ENCODE measurements at regions not wholly inside any gene's neighbourhood (a gene's known extent, or its start where the extent isn't known, plus 50 kb on each side); places are given as distances from the start of the nearest gene placed in this dataset. TPM values are rescaled to one million over a fixed set of nuclear protein-coding genes. Genes with fewer than 3 reads are reported as not detected.
A peak's percentile ranks its signal among the peaks of the same experiment; 100 is the strongest.

- peak in 1 of 6 donors; percentile 33 for DNase-seq (ENCODE audit: low read depth in 4 of 6, low spot score in 6 of 6)
- no peaks in the 10 kb centered on the region for H3K4me1 ChIP-seq (ENCODE audit: control insufficient read depth, insufficient read depth, low read length)
- H3K36me3 ChIP-seq (ENCODE audit: control insufficient read depth, insufficient read depth, low read length), result no peaks in the 10 kb centered on the region
- H3K27ac ChIP-seq (ENCODE audit: low read depth, low read length), result no peak overlapping the region
- H3K27me3 ChIP-seq (ENCODE audit: control insufficient read depth, insufficient read depth, low read length), result no peaks in the 10 kb centered on the region
- no CpG with 5 or more reads among the region's 3 CpGs for WGBS (ENCODE audit: insufficient coverage)
- H3K4me3 ChIP-seq (ENCODE audit: low read depth, low read length), result no peak overlapping the region
- H3K9me3 ChIP-seq (ENCODE audit: control insufficient read depth, insufficient read depth, low read length), result no peaks in the 10 kb centered on the region
These were observed 399.1 kb downstream of the PLCL1 start for GRCh38 chr2:198203336-198204069.

Small RNAs in the stretch of these regions (small RNA-seq; reads per million reads assigned to genes)
- gene RNU7-147P (ENCODE audit: low replicate concordance), result not detected

Data from spinal cord (tissue), 10 donors.